MM.1S (cell line): ENCODE measurements at regions not wholly inside any gene's neighbourhood (a gene's known extent, or its start where the extent isn't known, plus 50 kb on each side); places are given as distances from the start of the nearest gene placed in this dataset.

Experiments used
- EZH2 ChIP-seq: fragments of 300-600 bp; sonication (generic); optimal IDR thresholded peaks from 2 replicates; pipeline ENCODE3; 2017; ENCODE audit warnings: low read depth, mild to moderate bottlenecking, antibody characterized with exemption, low read length, mixed read lengths
- EZH2phosphoT487 ChIP-seq: fragments of 300-600 bp; sonication (generic); IDR thresholded peaks from 2 replicates; pipeline ENCODE4 v1.6.1; 2018; ENCODE audit warnings: antibody characterized with exemption, low read length
- TF ChIP-seq, protein P1 (sequence below): fragments of 300-600 bp; sonication (generic); IDR thresholded peaks from 2 replicates; pipeline ENCODE4 v1.5.1; 2016; ENCODE audit warnings: antibody characterized with exemption, low read length, mixed read lengths

DNA sequence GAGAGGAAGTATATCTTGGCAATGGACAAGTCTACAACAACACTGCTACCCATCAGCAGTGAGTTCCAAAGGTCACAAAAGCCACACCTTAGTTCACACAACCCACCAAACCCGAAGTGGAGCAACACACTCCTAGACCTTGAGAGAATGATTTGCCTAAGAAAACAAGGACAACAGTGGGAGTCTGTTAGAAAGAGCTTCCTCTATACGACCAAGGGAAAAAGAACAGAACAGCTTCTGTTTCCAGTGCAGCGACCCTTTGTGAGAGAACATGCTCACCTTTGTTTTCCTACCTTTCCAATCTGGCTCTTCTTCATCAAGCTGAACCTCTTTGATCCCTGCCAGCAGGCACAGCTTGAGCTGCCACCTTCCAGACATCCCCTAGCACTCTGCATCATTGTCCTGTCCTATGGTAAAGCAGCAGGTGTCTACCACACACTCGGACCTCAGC lies 56.7 kb upstream of the PALMD start:
- TF ChIP-seq, protein P1, sequence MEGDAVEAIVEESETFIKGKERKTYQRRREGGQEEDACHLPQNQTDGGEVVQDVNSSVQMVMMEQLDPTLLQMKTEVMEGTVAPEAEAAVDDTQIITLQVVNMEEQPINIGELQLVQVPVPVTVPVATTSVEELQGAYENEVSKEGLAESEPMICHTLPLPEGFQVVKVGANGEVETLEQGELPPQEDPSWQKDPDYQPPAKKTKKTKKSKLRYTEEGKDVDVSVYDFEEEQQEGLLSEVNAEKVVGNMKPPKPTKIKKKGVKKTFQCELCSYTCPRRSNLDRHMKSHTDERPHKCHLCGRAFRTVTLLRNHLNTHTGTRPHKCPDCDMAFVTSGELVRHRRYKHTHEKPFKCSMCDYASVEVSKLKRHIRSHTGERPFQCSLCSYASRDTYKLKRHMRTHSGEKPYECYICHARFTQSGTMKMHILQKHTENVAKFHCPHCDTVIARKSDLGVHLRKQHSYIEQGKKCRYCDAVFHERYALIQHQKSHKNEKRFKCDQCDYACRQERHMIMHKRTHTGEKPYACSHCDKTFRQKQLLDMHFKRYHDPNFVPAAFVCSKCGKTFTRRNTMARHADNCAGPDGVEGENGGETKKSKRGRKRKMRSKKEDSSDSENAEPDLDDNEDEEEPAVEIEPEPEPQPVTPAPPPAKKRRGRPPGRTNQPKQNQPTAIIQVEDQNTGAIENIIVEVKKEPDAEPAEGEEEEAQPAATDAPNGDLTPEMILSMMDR: no peak
- no peak for TF ChIP-seq EZH2
- TF ChIP-seq EZH2phosphoT487: no peak
